Lung (tissue), 11 donors: ENCODE measurements at regions not wholly inside any gene's neighbourhood (a gene's known extent, or its start where the extent isn't known, plus 50 kb on each side); places are given as distances from the start of the nearest gene placed in this dataset.

Experiments
- ATAC-seq: fragments of 200-7000 bp; cut with Tn5 transposase; one replicate; pipeline ENCODE4 v1.9.1; 2020; ENCODE audit warnings: moderate number of reproducible peaks; ENCODE audit not compliant: insufficient read depth, low FRiP score
- DNase-seq, 3 donors: peaks; one replicate each; pipeline ENCODE4 v3.0.0-alpha.2; 2013 to 2017
- H3K27ac ChIP-seq, 2 donors: one replicate each; pipeline ENCODE4 v1.5.1; 2013; ENCODE audit warnings: mild to moderate bottlenecking in 2 of 2, moderate library complexity in 2 of 2, control low read depth in 1 of 2, inconsistent platforms in 1 of 2, low read depth in 1 of 2, low read length in 1 of 2
- H3K27me3 ChIP-seq, 3 donors: one replicate each; pipeline ENCODE4 v1.5.1; 2013; ENCODE audit warnings: low read length in 2 of 3; ENCODE audit not compliant: control insufficient read depth in 3 of 3, insufficient read depth in 3 of 3
- H3K36me3 ChIP-seq, 4 donors: one replicate each; pipeline ENCODE4 v1.5.1; 2013; ENCODE audit warnings: low read length in 4 of 4, mild to moderate bottlenecking in 1 of 4, moderate library complexity in 1 of 4; ENCODE audit not compliant: control insufficient read depth in 4 of 4, insufficient read depth in 4 of 4
- H3K4me1 ChIP-seq, 5 donors: one replicate each; pipeline ENCODE4 v1.5.1; 2013; ENCODE audit warnings: low read length in 5 of 5, mild to moderate bottlenecking in 2 of 5, moderate library complexity in 1 of 5; ENCODE audit not compliant: control insufficient read depth in 5 of 5, insufficient read depth in 5 of 5
- H3K4me3 ChIP-seq: one replicate; pipeline ENCODE4 v1.5.1; 2013; ENCODE audit warnings: mild to moderate bottlenecking, control low read depth, moderate library complexity
- H3K9ac ChIP-seq, 2 donors: one replicate each; pipeline ENCODE4 v1.5.1; 2013; ENCODE audit warnings: low read length in 2 of 2, control low read depth in 1 of 2; ENCODE audit not compliant: insufficient read depth in 1 of 2
- H3K9me3 ChIP-seq, 4 donors: one replicate each; pipeline ENCODE4 v1.5.1; 2013; ENCODE audit warnings: low read length in 3 of 4, mild to moderate bottlenecking in 1 of 4, moderate library complexity in 1 of 4; ENCODE audit not compliant: control insufficient read depth in 4 of 4, insufficient read depth in 3 of 4
- CTCF ChIP-seq: IDR thresholded peaks from 2 replicates; pipeline ENCODE4 v1.5.1; 2012; ENCODE audit warnings: mild to moderate bottlenecking; ENCODE audit errors: control extremely low read depth, extremely low read depth
- WGBS, 2 donors: extraction: QIAGEN DNeasy Blood & Tissue Kit; methylation state at CpG; one replicate each; pipeline ENCODE4 v1.1.7; 2013; 5-methylcytosine and 5-hydroxymethylcytosine counted together
- donor health status: control.
- donor health status: control.
- donor health status: Bipolar disorder and iron deficiency.
- donor health status: healthy.
- donor health status: DM: yes; HTN: yes; CAD: no.

GRCh38 chr6:126440923-126441322, 101.0 kb downstream of the CENPW start:
- ATAC-seq (no peak), DNase-seq (no peak)
- H3K4me3 ChIP-seq = no peak overlapping the region
- no peak for TF ChIP-seq CTCF
- H3K27me3 ChIP-seq = no peaks in the 10 kb centered on the region
- no peaks in the 10 kb centered on the region for H3K36me3 ChIP-seq
- no peaks in the 10 kb centered on the region for H3K9me3 ChIP-seq
- H3K9ac ChIP-seq = no peak overlapping the region
- no peak overlapping the region for H3K27ac ChIP-seq
- H3K4me1 ChIP-seq = peaks cover 0 to 6% (median 0%) of the 10 kb centered on the region in 5 donors
- 80 to 84% methylated on average over 2 of the region's 2 CpGs for WGBS, 2 donors

- no peak for TF ChIP-seq CTCF
- ATAC-seq = no peak
- no peak for DNase-seq
- H3K9ac ChIP-seq = no peak overlapping the region
- no peaks in the 10 kb centered on the region for H3K36me3 ChIP-seq
- no peaks in the 10 kb centered on the region for H3K27me3 ChIP-seq
- no peak overlapping the region for H3K27ac ChIP-seq
- no peaks in the 10 kb centered on the region for H3K9me3 ChIP-seq
- H3K4me1 ChIP-seq = no peaks in the 10 kb centered on the region
- H3K4me3 ChIP-seq = no peak overlapping the region
Measured at GRCh38 chr6:126444659-126445273, 104.9 kb downstream of the CENPW start.

- no peak for ATAC-seq
- Histone ChIP-seq H3K9me3 (no peaks in the 10 kb centered on the region), H3K4me1 (no peaks in the 10 kb centered on the region), H3K36me3 (no peaks in the 10 kb centered on the region), H3K27me3 (no peaks in the 10 kb centered on the region), H3K27ac (no peak overlapping the region), H3K4me3 (no peak overlapping the region), H3K9ac (no peak overlapping the region)
- no peak for DNase-seq
- TF ChIP-seq CTCF = no peak
Measured at GRCh38 chr6:126446248-126446647, 106.3 kb downstream of the CENPW start.

- Histone ChIP-seq H3K27me3 (no peaks in the 10 kb centered on the region), H3K36me3 (no peaks in the 10 kb centered on the region), H3K4me3 (no peak overlapping the region), H3K9me3 (no peaks in the 10 kb centered on the region), H3K27ac (no peak overlapping the region), H3K9ac (no peak overlapping the region), H3K4me1 (no peaks in the 10 kb centered on the region)
- no peak for TF ChIP-seq CTCF
- DNase-seq = no peak
- ATAC-seq = no peak
Measured at GRCh38 chr6:126447367-126447766, 107.5 kb downstream of the CENPW start.
